RPMI7951 (cell line): ENCODE measurements at regions not wholly inside any gene's neighbourhood (a gene's known extent, or its start where the extent isn't known, plus 50 kb on each side); places are given as distances from the start of the nearest gene placed in this dataset.

Source experiments
- DNase-seq: peaks from one replicate; pipeline ENCODE4 v3.0.0-alpha.2; 2012; ENCODE audit warnings: low read depth

GRCh38 chr3:8201886-8202285 is 299.7 kb upstream of the LMCD1 start:
- no peak for DNase-seq

- no peak for DNase-seq
Observed at GRCh38 chr3:8204331-8204730, 297.3 kb upstream of the LMCD1 start.

- no peak for DNase-seq
Observed at GRCh38 chr3:8204853-8205650, 296.6 kb upstream of the LMCD1 start.

- DNase-seq: no peak
Observed at GRCh38 chr3:8205881-8206280, 295.7 kb upstream of the LMCD1 start.

GRCh38 chr3:8206971-8207617 is 294.5 kb upstream of the LMCD1 start:
- no peak for DNase-seq

GRCh38 chr3:8210882-8211341 is 290.7 kb upstream of the LMCD1 start:
- DNase-seq: no peak

- DNase-seq: no peak
Observed at GRCh38 chr3:8212794-8213193, 288.8 kb upstream of the LMCD1 start.

- DNase-seq: no peak
Observed at GRCh38 chr3:8213286-8213685, 288.3 kb upstream of the LMCD1 start.

GRCh38 chr3:8215821-8216220 is 285.8 kb upstream of the LMCD1 start:
- no peak for DNase-seq

GRCh38 chr3:8218353-8218940 is 283.2 kb upstream of the LMCD1 start:
- no peak for DNase-seq

- no peak for DNase-seq
Observed at GRCh38 chr3:8220291-8220690, 281.3 kb upstream of the LMCD1 start.

- no peak for DNase-seq
Observed at GRCh38 chr3:8223766-8224165, 277.9 kb upstream of the LMCD1 start.

GRCh38 chr3:8224941-8225340 is 276.7 kb upstream of the LMCD1 start:
- no peak for DNase-seq

- DNase-seq: no peak
Observed at GRCh38 chr3:8233938-8234337, 267.7 kb upstream of the LMCD1 start.

GRCh38 chr3:8236264-8236663 is 265.4 kb upstream of the LMCD1 start:
- no peak for DNase-seq

- DNase-seq: no peak
Observed at GRCh38 chr3:8237893-8238292, 263.7 kb upstream of the LMCD1 start.

- no peak for DNase-seq
Observed at GRCh38 chr3:8238432-8238831, 263.2 kb upstream of the LMCD1 start.

- DNase-seq: no peak
Observed at GRCh38 chr3:8239095-8239494, 262.5 kb upstream of the LMCD1 start.

- peak; percentile 27 for DNase-seq
Observed at GRCh38 chr3:8239718-8240695, 261.6 kb upstream of the LMCD1 start.

- DNase-seq: no peak
Observed at GRCh38 chr3:8246070-8246469, 255.6 kb upstream of the LMCD1 start.

- DNase-seq: no peak
Observed at GRCh38 chr3:8253201-8253600, 248.4 kb upstream of the LMCD1 start.

- DNase-seq: no peak
Observed at GRCh38 chr3:8254489-8254888, 247.1 kb upstream of the LMCD1 start.
